ENCODE measurements at regions not wholly inside any gene's neighbourhood (a gene's known extent, or its start where the extent isn't known, plus 50 kb on each side); places are given as distances from the start of the nearest gene placed in this dataset.
"Not testable (repeated sequence)": the region's sequence is repeated elsewhere in the genome, so short reads cannot be mapped to it uniquely, and the experiment has no call there.

DNA sequence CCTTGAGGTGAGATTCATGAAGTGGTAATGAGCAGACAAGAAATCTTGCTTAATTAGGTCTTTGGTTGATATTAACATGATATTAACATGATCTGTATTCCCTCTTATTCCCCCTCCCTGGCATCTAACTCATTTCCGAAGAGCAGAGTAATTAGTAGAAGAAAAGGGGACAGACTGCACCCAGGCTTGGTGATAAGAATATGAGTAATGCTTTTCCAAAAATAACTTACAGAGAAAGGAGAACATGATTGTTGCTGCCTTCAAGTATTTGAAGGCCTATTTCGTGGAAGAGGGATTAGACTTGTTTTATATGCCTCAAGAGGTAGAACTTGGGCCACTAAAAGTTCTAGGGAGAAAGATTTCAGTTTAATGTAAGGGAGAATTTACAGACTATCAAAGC is 130.6 kb upstream of the ATP5MC3 start:
- DNase-seq = no peak

DNA sequence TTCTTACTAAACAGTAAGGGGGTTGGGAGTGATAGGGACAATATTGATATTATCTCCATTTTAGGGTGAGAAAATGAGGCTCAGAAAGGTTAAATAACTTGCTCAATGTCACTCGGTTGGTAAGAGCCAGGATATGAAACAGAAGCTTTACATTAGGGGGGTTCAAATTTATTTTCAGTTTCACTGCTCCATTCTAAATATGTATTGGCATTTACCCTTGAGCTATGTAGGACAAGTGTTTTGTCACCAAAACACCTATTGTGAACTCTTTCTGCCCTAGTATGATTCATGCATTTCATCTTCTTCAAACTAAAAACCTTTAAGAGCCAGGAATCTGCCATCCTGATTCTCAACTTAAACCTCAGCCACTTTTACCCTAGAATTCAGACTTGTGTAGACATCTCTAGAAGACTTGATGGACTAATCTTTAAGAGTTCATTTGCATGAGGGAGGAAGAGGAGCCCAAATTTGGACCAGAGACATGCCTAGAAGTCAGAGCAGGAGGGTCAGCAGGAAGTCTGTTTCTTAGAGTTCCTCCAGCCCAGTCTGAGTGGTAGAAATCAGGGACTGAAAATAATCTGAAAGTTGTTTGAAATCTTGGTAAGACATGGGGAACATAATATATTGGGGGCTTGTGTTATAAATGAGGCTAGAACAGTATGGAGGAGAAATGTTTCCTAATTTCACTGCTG is 129.4 kb upstream of the ATP5MC3 start:
- no peak for DNase-seq

DNA sequence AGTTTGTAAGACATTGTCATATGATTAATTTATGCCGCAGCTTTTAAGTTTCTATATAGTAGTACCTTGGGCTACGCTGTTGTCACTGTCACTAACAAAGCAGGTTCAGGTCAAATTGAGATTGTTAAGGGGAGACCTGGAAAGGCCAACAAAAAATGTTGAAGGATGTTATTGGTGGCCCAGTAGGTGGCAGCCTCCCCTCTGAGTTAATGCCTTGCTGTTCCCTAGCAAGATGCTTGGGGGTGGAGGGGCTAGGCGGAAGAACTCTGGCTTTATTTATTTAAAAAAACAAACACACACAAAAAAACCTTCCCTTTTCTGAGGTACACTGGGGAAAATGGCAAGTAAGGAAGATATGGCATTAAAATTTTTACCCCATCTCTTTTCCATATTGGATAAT is 128.3 kb upstream of the ATP5MC3 start:
- no peak for DNase-seq

DNA sequence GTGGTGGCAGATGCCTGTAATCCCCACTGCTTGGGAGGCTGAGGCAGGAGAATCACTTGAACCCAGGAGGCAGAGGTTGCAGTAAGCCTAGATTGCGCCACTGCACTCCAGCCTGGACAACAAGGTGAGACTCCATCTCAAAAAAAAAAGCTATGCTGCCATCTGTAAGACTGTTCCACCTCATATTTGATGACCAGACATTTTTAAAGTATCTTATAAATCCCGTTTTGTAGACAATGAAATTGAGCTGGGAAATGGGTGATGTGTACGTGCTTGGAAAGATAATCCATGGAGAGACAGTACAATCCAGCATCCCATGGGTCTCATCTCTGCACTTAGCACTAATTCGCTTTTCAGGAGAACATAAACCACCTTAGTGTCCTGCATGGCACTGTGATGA is 126.5 kb upstream of the ATP5MC3 start:
- DNase-seq = no peak

DNA sequence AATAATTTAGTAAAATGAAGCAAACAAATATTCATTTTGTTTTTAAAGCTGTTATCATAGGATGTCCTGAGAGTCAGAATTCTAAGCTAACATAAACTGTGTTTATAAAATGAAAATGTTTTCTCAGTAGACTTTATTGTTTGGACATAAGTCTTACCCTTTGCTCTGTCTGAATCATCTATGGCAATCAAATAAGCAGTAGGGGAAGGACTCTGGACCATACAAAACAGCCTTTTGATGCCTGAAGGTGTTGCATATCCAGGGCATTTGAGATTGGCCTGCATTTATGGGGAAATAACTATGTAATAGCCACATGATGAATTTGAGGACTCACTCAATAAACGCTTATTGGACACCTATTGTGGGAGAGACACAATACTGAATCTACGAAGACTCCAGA is 123.0 kb upstream of the ATP5MC3 start:
- DNase-seq = no peak

DNA sequence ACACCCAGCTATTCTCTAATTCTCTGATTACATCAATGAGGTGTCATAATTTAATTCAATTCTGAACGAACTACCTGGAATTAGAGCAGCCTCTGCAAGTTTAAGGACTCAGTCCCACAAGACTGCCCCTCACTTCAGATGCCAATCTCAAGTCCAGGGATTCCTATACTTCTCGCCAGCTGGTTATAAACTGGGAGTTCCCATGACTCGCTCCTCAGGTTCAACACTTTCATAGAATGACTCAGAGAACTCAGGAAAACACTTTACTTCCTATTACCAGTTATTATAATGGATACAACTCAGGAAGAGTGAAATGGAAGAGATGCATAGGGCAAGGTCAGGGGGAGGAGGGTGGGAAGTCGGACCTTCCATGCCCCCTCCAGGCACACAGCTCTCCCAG is 112.3 kb upstream of the ATP5MC3 start:
- no peak for DNase-seq

DNA sequence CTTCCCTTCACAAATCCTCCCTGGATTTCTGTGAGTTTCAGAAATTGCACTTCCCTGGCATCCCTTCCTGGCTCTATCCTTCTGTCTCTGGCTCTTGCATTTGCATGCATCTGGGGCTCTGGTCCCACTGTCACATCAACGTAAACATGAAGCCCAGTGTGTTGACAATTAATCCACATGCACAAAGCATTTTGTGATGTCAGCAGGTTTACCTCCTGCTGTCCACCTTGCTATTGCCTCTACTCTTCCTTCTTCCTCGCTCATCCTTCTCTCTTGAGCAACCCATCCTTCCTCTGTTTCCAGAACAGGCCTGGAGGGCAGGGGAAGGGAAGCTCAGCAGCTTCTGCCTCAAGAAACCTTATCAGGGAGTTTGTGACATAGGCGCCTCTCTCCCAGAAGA is 111.7 kb upstream of the ATP5MC3 start:
- DNase-seq = no peak

DNA sequence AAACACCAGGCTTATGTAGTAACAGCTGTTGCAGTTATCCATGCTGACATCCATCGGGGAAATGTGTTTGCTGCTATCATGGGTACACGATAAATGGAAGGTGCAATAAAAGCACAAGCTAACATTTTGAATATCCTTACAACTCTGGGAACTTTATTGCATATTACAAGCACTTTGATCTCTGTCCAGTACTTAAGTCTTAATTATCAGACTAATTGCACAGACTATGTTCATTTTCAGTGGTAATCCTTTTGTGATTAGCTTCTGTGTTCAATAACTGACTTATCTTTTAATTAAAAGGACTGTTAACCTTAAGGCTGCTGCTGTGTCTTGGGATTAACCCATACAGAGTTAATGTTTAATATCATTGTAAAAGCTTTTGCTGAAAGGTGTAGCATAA is 101.4 kb upstream of the ATP5MC3 start:
- no peak for DNase-seq

DNA sequence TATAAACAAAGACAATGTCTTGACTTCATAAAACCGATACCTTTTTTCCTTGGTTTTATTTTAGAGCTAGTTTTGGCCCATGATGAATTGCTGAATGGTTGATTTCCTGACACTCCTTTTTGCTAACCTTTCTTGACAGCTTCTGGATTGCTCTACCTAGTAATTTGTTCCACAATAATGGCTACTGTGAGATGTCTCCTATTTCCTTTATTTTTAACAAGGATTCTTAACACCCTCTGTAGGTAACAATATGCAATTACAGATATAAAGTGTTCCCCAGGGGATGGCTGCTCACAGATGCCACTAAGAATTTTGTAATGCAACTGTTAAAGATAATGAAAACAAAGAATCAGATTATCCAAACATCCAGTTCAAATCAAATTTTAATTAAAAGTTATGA is 100.8 kb upstream of the ATP5MC3 start:
- DNase-seq = no peak

DNA sequence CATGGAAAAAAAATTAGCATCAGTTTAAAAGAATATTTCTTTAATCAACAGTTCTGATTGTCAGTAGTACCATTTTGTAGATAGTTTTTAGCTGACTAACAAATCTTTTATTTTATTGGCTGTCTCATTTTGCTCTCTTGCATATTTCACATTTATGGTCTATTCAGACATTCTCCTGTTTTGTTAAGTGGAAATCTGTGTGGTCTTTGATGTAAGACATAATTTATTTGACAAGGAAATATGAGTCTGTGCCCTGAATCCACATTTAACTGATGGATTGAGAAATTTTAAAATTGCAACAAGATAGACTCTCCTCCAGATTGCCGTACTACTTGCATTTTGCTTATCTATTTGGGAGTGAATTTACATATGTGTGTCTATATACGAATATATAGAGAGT is 96.3 kb upstream of the ATP5MC3 start:
- no peak for DNase-seq

DNA sequence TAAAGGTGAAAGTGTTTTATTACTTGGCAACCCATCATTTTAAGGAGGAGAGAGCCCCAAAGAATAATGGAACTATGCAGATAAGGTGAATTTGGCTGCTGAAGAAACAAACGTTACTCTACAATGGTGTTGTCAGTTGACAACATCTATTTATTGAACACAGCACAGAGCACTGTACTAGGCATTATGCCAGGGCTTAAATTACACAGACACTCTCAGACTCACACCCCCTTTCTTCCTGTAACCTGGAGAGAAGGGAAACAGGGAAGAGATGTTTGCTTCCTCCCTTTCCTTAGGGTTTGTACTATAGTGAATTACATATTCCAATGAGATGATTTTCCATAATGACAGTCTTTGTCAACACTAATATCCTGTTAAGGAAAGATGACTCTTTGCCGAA is 94.0 kb upstream of the ATP5MC3 start:
- DNase-seq = no peak

DNA sequence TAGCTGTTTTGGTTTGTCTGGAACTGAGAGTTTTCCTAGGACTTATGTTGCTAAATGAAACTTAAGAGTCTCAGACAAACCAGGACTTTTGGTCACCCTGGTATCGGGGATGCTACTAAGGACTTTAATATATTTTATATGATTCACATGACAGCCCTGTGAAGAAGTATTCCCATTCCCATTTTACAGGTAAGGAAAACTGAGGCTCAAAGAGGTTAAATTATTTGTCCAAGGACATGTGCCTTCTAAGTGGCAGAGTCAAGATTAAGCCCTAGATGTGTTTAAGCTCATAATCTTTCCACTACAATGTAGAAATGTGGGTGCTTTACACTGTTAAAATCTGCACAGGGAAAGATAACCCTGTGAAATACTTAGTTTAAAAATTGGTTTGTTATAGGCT is 77.7 kb upstream of the ATP5MC3 start:
- DNase-seq = no peak

DNA sequence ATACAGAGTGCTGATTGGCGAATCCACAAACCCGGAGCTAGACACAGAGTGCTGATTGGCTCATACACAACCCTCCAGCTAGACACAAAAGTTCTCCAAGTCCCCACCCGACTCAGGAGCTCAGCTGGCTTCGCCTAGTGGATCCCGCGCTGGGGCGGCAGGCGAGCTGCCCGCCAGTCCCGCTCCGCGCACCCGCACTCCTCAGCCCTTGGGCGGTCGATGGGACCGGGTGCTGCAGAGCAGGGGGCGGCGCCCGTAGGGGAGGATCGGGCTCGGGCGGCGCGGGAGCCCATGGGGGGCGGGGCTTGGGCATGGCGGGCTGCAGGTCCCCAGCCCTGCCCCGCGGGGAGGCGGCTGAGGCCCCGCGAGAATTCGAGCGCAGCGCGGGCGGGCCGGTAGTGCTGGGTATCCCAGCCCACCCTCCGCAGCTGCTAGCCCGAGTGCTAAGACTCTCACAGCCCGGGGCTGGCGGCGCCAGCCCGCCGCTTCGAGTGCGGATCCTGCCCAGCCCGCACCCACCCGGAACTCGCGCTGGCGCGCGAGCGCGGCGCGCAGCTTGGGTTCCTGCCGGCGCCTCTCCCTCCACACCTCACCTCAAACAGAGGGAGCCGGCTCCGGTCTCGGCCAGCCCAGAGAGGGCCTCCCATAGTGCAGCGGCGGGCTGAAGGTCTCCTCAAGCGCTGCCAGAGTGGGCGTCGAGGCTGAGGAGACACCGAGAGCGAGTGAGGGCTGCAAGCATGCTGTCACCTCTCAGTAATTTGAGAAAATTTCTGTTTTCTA is 75.5 kb upstream of the ATP5MC3 start:
- DNase-seq = no peak

DNA sequence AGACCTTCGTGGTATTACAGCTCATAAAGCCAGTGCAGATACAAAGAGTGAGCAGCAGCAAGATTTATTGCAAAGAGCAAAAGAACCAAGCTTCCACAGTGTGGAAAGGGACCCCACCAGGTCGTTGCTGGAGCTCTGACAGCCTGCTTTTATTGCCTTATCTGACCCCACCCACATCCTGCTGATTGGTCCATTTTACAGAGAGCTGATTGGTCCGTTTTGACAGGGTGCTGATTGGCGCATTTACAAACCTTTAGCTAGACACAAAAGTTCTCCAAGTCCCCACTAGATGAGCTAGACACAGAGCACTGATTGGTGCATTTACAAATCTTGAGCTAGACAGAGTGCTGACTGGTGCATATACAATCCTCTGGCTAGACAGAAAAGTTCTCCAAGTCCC is 74.9 kb upstream of the ATP5MC3 start:
- DNase-seq = not testable (repeated sequence)

DNA sequence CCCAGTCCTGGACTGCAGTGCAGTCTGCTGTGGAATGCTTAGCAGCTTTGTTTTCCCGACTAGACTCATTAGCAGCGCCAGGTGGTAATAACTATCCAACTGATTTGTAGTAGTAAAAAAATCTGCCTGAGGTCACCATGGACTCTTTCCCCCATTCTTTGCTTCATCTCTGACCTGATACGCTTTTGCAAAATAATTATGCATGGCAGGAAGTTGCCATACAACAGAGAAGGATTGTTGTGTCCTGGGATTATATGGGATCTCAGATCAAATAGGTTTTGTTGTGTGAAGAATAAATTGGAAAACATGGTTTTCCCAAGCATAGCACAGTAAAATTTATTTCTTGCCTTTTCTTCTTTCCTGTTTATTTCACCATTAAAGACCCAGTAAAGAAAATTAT is 72.4 kb upstream of the ATP5MC3 start:
- DNase-seq = no peak

DNA sequence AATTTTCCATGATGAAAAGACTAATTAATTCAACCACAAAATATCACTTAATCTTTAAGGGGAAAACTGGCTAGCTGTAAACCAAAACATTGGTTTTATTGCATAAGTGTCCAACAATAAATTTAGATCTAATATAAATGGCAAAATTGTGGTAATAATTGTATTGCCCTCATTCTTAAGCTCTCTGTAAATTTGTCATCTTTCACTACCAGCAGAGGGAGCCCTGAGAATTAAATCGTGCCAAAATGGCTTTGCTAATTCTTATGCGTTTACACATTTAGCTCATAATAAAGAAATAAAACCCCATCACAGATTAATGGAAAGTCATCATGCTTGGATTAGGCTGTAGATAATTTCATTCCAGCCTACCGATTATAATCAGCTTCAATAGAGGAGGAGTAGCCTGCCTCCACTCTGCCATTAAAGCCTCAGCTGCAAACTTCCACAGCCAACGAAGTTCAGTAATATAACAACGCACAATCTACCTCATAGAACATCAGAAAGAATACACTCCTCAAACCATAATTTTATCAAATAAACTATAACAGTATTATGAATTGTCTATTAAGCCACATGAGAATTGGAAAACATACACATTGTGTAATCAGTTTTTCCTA is 70.0 kb upstream of the ATP5MC3 start:
- DNase-seq = no peak

DNA sequence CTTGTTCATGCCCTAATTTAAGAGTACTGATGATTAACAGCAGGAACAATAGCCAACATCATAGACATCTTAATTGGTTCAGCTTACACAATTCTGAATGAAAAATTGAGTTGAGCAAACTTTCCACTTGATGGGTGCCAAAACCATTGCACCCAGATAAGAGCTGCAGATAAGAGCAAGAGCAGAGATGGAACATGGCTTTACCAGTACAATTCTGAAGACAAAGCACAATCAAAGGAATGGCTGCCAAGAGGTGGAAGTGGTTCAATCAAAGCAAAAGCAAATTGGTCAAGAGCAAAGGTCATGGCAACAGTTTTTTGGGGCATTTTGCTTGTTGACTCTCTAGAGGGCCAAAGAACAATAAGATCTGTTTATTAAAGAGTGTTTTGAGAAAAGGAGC is 65.6 kb upstream of the ATP5MC3 start:
- DNase-seq = no peak

DNA sequence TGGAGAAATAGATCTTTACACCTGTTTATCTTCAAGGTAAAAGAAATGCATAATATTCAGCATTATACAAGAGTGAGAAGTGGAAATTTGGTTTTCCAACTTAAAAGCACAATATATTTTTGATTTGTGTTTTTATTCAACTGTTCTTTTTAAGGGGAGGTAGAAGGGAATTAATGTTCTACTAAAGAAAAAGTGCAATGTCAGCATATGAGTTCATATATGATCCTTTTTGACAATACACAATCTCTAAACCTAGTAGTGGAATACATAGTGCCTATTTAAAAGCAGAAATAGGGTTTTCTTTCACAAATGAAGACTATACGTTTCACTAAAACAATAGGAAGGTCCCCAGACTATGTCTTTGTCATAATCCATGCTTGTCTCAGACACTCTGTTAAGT is 63.2 kb upstream of the ATP5MC3 start:
- no peak for DNase-seq

DNA sequence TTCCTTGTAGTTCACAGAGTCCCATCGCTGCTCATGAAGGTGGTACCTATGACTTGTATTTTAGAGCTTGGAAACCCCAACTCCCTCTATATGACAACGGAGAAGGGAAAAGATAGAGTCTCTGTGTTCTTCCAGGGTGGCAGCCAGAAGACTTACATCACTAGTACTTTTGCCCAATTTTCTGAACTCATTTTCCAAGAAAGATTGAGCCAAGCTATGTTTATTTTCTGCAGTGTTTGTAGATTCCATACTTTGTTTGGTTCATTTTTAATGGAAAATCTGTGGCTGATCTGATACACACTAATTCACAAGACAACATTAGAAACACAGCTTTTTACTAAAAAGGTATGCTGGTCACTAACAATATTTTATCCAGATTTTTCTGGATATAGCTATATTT is 60.2 kb upstream of the ATP5MC3 start:
- no peak for DNase-seq

DNA sequence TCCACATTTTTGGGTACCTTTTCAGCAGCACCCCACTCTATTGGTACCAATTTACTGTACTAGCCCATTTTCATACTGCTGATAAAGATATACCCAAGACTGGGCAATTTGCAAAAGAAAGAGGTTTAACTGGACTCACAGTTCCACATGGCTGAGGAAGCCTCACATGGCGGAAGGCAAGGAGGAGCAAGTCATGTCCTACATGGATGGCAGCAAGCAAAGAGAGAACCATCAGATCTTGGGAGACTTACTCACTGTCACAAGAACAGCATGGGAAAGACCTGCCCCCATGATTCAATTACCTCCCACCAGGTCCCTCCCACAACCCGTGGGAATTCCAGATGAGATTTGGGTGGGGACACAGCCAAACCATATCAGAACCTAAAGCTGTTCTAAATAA is 58.5 kb upstream of the ATP5MC3 start:
- DNase-seq = not testable (repeated sequence)

DNA sequence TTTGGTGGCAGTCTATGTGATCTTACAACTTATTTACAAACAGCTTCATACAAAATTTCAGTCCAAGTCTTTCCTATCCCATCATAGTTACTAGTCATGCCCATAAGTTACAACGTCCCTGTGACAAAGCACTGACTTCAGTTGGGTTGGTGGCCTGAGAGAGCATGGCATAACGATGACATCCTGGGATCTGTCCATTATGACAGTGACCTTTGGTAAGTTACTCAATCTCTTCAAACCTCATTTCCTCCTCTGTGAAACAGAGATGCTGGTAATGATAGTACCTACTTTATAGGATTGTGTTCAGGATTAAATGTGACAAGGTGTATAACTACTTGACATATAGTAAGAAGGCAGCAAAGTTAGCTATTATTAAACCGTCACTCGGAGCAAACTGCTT is 55.4 kb upstream of the ATP5MC3 start:
- no peak for DNase-seq

DNA sequence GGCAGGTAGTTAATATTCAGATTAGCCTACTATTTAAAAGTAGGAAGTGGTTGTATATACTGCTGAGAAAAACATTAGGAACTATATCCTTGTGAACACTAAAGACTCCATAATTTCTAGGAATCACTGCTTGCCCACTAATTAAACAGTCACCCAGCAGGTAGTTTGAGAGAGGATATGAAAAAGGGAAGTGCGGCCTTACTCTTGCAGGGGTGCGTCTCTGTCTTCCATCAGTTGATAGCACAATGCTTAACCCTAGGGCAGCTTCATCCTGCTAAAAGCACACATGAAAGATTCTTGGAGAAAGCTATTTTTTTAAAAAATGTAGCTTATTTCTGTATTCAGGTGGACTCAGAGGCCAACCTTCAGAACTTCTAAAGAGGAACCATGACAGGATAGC is 53.1 kb upstream of the ATP5MC3 start:
- DNase-seq = no peak

DNA sequence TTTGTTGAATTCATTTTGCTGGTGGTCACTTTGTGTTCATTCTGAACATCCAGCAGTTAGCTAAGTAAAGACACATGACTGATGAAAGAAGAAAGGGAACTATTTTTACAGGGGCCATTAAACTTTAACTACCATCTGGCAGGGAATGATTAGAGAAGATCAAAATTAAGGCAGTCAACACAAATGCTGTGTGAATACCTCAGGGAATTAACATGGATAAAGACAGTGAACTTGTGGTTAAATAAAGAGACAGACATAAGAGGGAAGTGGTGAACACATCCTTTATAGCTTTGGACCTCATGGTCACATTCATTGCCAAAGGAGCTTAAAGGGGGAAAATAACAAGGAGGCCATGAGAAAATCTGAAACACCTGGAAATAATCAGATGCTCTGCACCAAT is 52.6 kb upstream of the ATP5MC3 start:
- DNase-seq = no peak

DNA sequence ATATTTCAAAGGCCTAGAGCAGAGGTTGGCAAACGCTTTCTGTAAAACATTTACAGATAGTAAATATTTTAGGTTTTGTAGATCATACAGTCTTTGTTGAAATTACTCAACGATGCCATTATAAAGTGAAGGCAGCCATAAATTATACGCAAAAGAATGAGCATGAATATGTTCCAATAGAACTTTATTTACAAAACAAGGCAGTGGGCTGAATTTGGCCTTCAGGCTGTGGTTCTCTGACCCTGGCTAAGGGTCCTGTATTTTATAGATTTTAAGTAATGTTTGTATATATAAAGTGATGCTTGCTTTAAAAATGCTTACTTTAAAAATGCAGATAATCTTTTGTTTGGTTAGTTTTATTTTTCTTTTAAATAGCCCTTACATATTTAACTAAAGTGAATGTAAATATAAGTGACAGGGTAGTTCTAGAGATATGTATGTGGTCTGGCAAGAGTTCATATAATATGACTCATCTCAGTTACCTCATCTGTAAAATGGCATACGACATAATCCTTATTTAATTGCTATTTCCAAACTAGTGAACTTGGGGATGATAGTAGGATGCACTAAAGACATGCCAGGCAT is 51.7 kb upstream of the ATP5MC3 start:
- DNase-seq = no peak
